ENCODE measurements at regions not wholly inside any gene's neighbourhood (a gene's known extent, or its start where the extent isn't known, plus 50 kb on each side); places are given as distances from the start of the nearest gene placed in this dataset.
A peak's percentile ranks its signal among the peaks of the same experiment; 100 is the strongest.

GRCh38 chr3:137382005-137382594, 382.0 kb upstream of the SOX14 start:
- intact Hi-C loops (cut with micrococcal nuclease; ENCODE audit: unreplicated experiment): no loop called here
- CTCF ChIA-PET (ENCODE audit: unreplicated experiment): no interaction called here

DNA sequence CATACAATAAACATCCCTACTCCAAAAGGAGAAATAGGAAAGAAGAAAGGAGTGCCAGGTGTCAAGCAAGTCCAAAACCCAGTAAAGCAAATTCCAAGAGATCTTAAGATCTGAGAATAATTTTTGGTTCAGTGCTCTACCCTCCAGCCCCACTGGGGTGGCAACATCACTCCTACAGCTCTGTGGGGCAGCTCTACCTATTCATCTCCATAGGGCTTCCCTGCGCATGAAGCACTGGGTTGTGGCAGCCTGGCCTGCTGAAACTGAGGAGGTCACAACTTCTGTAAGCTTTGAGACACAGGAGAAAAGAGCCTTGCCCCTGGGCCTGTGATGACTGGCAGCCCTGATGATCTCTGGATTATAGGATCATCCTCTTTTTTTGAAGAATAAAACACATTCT, 378.2 kb upstream of the SOX14 start:
- H3K79me2 ChIP-seq (ENCODE audit: insufficient read depth, low read depth, low read length): no peaks in the 10 kb centered on the region
- TF ChIP-seq EZH2phosphoT487 (IDR thresholded peaks at IDR 0.05; ENCODE audit: borderline replicate concordance, low read depth, low read length): no peak
- TF ChIP-seq, protein P1, sequence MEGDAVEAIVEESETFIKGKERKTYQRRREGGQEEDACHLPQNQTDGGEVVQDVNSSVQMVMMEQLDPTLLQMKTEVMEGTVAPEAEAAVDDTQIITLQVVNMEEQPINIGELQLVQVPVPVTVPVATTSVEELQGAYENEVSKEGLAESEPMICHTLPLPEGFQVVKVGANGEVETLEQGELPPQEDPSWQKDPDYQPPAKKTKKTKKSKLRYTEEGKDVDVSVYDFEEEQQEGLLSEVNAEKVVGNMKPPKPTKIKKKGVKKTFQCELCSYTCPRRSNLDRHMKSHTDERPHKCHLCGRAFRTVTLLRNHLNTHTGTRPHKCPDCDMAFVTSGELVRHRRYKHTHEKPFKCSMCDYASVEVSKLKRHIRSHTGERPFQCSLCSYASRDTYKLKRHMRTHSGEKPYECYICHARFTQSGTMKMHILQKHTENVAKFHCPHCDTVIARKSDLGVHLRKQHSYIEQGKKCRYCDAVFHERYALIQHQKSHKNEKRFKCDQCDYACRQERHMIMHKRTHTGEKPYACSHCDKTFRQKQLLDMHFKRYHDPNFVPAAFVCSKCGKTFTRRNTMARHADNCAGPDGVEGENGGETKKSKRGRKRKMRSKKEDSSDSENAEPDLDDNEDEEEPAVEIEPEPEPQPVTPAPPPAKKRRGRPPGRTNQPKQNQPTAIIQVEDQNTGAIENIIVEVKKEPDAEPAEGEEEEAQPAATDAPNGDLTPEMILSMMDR (conservative IDR thresholded peaks at IDR 0.05; ENCODE audit: low read length): no peak
- ChIA-PET POLR2A (no interaction called here), CTCF (ENCODE audit: unreplicated experiment) (no interaction called here)
- H3K36me3 ChIP-seq (ENCODE audit: insufficient read depth, low read length): no peaks in the 10 kb centered on the region
- no peak overlapping the region for H3K27ac ChIP-seq (ENCODE audit: low read depth, low read length, poor library complexity, severe bottlenecking)
- no peak overlapping the region for H2AFZ ChIP-seq (ENCODE audit: low read length)
- H3K9me3 ChIP-seq (ENCODE audit: low read length): no peaks in the 10 kb centered on the region
- no peaks in the 10 kb centered on the region for H3K9me2 ChIP-seq (ENCODE audit: insufficient read depth, low read length)
- no peak for DNase-seq (ENCODE audit: low spot score)
- H3K4me2 ChIP-seq (ENCODE audit: low read length): no peak overlapping the region
- H3K4me3 ChIP-seq (ENCODE audit: low read depth, low read length, poor library complexity, severe bottlenecking): no peak overlapping the region
- H3K4me1 ChIP-seq (ENCODE audit: insufficient read depth, low read length, poor library complexity, severe bottlenecking): no peaks in the 10 kb centered on the region
- no TSS peak for BruUV-seq (replicated peaks)
- H4K20me1 ChIP-seq (ENCODE audit: insufficient read depth, low read length): no peaks in the 10 kb centered on the region
- intact Hi-C loops (cut with micrococcal nuclease; ENCODE audit: unreplicated experiment): no loop called here

More at GRCh38 chr3:137382005-137382594, 382.0 kb upstream of the SOX14 start:
- H3K79me2 ChIP-seq (ENCODE audit: insufficient read depth, low read depth, low read length): no peaks in the 10 kb centered on the region
- H3K27ac ChIP-seq (ENCODE audit: low read depth, low read length, poor library complexity, severe bottlenecking): no peak overlapping the region
- H3K4me3 ChIP-seq (ENCODE audit: low read depth, low read length, poor library complexity, severe bottlenecking): no peak overlapping the region
- H2AFZ ChIP-seq (ENCODE audit: low read length): no peak overlapping the region
- no peaks in the 10 kb centered on the region for H3K36me3 ChIP-seq (ENCODE audit: insufficient read depth, low read length)
- no peaks in the 10 kb centered on the region for H3K4me1 ChIP-seq (ENCODE audit: insufficient read depth, low read length, poor library complexity, severe bottlenecking)
- no peaks in the 10 kb centered on the region for H3K9me2 ChIP-seq (ENCODE audit: insufficient read depth, low read length)
- no TSS peak for BruUV-seq (replicated peaks)
- no peak for TF ChIP-seq EZH2phosphoT487 (IDR thresholded peaks at IDR 0.05; ENCODE audit: borderline replicate concordance, low read depth, low read length)
- TF ChIP-seq, protein P1 (conservative IDR thresholded peaks at IDR 0.05; ENCODE audit: low read length): no peak
- no peak for DNase-seq (ENCODE audit: low spot score)
- no peaks in the 10 kb centered on the region for H4K20me1 ChIP-seq (ENCODE audit: insufficient read depth, low read length)
- POLR2A ChIA-PET: no interaction called here
- no peaks in the 10 kb centered on the region for H3K9me3 ChIP-seq (ENCODE audit: low read length)
- no peak overlapping the region for H3K4me2 ChIP-seq (ENCODE audit: low read length)

GRCh38 chr3:137409584-137409983, 354.5 kb upstream of the SOX14 start:
- ChIA-PET CTCF (ENCODE audit: unreplicated experiment) (no interaction called here), POLR2A (no interaction called here)
- H3K36me3 ChIP-seq (ENCODE audit: insufficient read depth, low read length): no peaks in the 10 kb centered on the region
- no peak for TF ChIP-seq EZH2phosphoT487 (IDR thresholded peaks at IDR 0.05; ENCODE audit: borderline replicate concordance, low read depth, low read length)
- TF ChIP-seq, protein P1 (conservative IDR thresholded peaks at IDR 0.05; ENCODE audit: low read length): peak; percentile 64
- no peak overlapping the region for H2AFZ ChIP-seq (ENCODE audit: low read length)
- H3K4me1 ChIP-seq (ENCODE audit: insufficient read depth, low read length, poor library complexity, severe bottlenecking): no peaks in the 10 kb centered on the region
- no TSS peak for BruUV-seq (replicated peaks)
- no peaks in the 10 kb centered on the region for H3K9me3 ChIP-seq (ENCODE audit: low read length)
- no peaks in the 10 kb centered on the region for H3K9me2 ChIP-seq (ENCODE audit: insufficient read depth, low read length)
- H3K4me2 ChIP-seq (ENCODE audit: low read length): no peak overlapping the region
- intact Hi-C loops (cut with micrococcal nuclease; ENCODE audit: unreplicated experiment): no loop called here
- no peaks in the 10 kb centered on the region for H3K79me2 ChIP-seq (ENCODE audit: insufficient read depth, low read depth, low read length)
- no peak overlapping the region for H3K4me3 ChIP-seq (ENCODE audit: low read depth, low read length, poor library complexity, severe bottlenecking)
- H4K20me1 ChIP-seq (ENCODE audit: insufficient read depth, low read length): no peaks in the 10 kb centered on the region
- H3K27ac ChIP-seq (ENCODE audit: low read depth, low read length, poor library complexity, severe bottlenecking): no peak overlapping the region
- DNase-seq (ENCODE audit: low spot score): no peak
